GM12865 (cell line): ENCODE measurements at regions not wholly inside any gene's neighbourhood (a gene's known extent, or its start where the extent isn't known, plus 50 kb on each side); places are given as distances from the start of the nearest gene placed in this dataset.
"Not testable (repeated sequence)": the region's sequence is repeated elsewhere in the genome, so short reads cannot be mapped to it uniquely, and the experiment has no call there.

Source experiments
- DNase-seq: peaks from one replicate; pipeline ENCODE4 v3.0.0; 2010; ENCODE audit warnings: low read depth
- H3K4me3 ChIP-seq: 2 replicates; pipeline ENCODE4 v1.5.1; 2011; ENCODE audit warnings: mild to moderate bottlenecking, low read depth, low read length, control low read depth
- CTCF ChIP-seq: IDR thresholded peaks from 2 replicates; pipeline ENCODE4 v1.5.1; 2011; ENCODE audit warnings: low read length, control low read depth, low read depth, inconsistent platforms; ENCODE audit not compliant: insufficient read depth; ENCODE audit errors: missing control alignments

DNA sequence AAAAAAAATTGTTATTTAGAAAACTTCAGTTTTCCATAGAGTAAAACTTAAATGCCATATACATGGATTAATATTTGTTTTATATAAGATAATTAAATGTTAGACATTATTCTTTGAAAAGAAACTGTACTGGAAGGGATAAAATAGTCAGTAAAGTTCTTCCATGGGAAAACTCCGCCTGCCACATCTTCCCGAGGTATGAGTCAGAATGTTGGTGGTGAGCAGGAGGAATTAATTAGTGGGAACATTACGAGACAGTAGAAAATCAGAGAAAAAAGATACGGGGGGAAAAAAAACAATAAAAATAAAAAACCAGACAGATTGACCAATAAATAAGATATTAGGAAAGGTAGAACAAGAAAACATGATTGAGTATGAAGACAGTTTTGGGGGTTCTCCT lies 930.3 kb upstream of the C9orf72 start:
- DNase-seq: no peak
- H3K4me3 ChIP-seq: no peak overlapping the region
- TF ChIP-seq CTCF: no peak

GRCh38 chr9:28518439-28518838 lies 945.2 kb upstream of the C9orf72 start:
- no peak for DNase-seq

DNA sequence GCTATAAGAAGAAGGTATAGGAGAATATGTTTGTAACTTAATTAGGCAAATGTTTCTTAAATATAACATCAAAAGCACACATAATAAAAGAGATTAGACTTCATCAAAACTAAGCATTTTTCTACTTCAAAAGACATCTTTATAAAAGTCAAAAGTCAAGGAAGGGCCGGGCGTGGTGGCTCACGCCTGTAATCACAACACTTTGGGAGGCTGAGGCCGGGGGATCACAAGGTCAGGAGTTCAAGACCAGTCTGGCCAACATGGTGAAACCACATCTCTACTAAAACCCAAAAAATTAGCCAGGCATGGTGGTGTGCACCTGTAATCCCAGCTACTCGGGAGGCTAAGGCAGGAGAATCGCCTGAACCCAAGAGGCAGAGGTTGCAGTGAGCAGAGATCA lies 951.0 kb upstream of the C9orf72 start:
- not testable (repeated sequence) for H3K4me3 ChIP-seq, DNase-seq

More at GRCh38 chr9:28518439-28518838, 945.2 kb upstream of the C9orf72 start:
- H3K4me3 ChIP-seq: no peak overlapping the region
- no peak for TF ChIP-seq CTCF

DNA sequence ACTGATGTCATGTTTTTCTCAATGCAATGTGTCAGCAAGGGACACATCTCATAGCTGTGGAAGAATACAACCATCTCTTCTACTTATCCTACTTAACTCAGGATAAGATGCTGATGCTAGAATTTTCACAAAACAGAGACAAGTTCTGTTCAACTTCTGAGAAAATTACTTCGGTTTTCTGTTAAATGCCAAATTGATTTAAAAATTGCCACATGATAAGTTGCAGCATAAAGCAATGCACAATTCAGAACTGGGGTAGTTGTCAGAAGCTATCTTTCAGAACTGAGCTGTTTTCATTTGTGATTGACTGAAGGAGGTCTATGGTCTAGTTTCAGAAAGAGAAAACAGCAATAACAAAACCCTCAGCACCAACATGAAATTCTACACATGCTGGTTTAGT lies 954.8 kb upstream of the C9orf72 start:
- TF ChIP-seq CTCF: no peak
- DNase-seq: no peak
- no peak overlapping the region for H3K4me3 ChIP-seq

GRCh38 chr9:28538132-28538531 lies 964.9 kb upstream of the C9orf72 start:
- DNase-seq: no peak
- no peak overlapping the region for H3K4me3 ChIP-seq
- no peak for TF ChIP-seq CTCF

- no peak overlapping the region for H3K4me3 ChIP-seq
- no peak for TF ChIP-seq CTCF
- DNase-seq: no peak
Measured at GRCh38 chr9:28539434-28540070, 966.3 kb upstream of the C9orf72 start.

DNA sequence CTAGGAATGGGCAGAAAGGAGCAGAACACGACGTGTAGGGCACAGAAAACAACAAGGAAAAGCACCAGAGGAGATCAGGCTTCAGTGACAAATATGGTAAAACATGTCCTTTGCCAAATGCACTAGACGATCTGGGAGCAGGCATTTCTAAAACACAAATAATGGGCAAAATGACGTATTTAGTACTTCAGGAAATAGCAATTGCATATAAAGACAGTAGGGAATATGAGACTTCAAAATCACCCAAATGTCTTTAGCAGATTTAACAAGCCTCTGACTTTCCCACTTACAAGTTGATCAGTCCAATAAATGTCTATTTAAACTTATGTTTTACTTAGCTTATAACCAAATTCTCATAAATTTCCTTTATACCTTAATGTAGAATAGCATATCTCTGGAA lies 969.6 kb upstream of the C9orf72 start:
- H3K4me3 ChIP-seq: no peak overlapping the region
- DNase-seq: no peak
- TF ChIP-seq CTCF: no peak
